Mesendoderm (in vitro differentiated cells): ENCODE measurements at regions not wholly inside any gene's neighbourhood (a gene's known extent, or its start where the extent isn't known, plus 50 kb on each side); places are given as distances from the start of the nearest gene placed in this dataset.

Experiments
- DNase-seq: peaks from one replicate; pipeline ENCODE4 v3.0.0; 2013
- H2AK5ac ChIP-seq: 2 replicates; pipeline ENCODE4 v1.6.1; 2013; ENCODE audit warnings: low read length, inconsistent platforms
- H2BK120ac ChIP-seq: 2 replicates; pipeline ENCODE4 v1.6.1; 2013; ENCODE audit warnings: low read depth, mild to moderate bottlenecking, low read length, moderate library complexity, mixed read lengths
- H2BK15ac ChIP-seq: replicated peaks from 2 replicates; pipeline ENCODE4 v1.6.1; 2013; ENCODE audit warnings: low read depth, mild to moderate bottlenecking, moderate library complexity
- H2BK5ac ChIP-seq: 2 replicates; pipeline ENCODE4 v1.6.1; 2013; ENCODE audit warnings: low read length, inconsistent platforms
- H3K18ac ChIP-seq: 2 replicates; pipeline ENCODE4 v1.6.1; 2013; ENCODE audit warnings: mild to moderate bottlenecking, low read length, mixed read lengths
- H3K23ac ChIP-seq: one replicate; pipeline ENCODE4 v1.6.1; 2013; ENCODE audit warnings: low read length
- H3K27ac ChIP-seq: 2 replicates; pipeline ENCODE4 v1.5.1; 2013; ENCODE audit warnings: low read depth, mild to moderate bottlenecking, inconsistent platforms, low read length, moderate library complexity
- H3K27me3 ChIP-seq: 2 replicates; pipeline ENCODE4 v1.6.1; 2013; ENCODE audit warnings: low read length, control low read depth, mild to moderate bottlenecking, inconsistent platforms; ENCODE audit not compliant: insufficient read depth, poor library complexity
- H3K36me3 ChIP-seq: 2 replicates; pipeline ENCODE4 v1.6.1; 2013; ENCODE audit warnings: low read length, inconsistent platforms; ENCODE audit not compliant: control insufficient read depth, insufficient read depth
- H3K4ac ChIP-seq: one replicate; pipeline ENCODE4 v1.6.1; 2013; ENCODE audit warnings: low read depth, mild to moderate bottlenecking, low read length, moderate library complexity
- H3K4me1 ChIP-seq: 2 replicates; pipeline ENCODE4 v1.6.1; 2013; ENCODE audit warnings: low read depth, low read length, inconsistent platforms; ENCODE audit not compliant: control insufficient read depth
- H3K4me2 ChIP-seq: 2 replicates; pipeline ENCODE4 v1.6.1; 2013; ENCODE audit warnings: low read length
- H3K4me3 ChIP-seq: 2 replicates; pipeline ENCODE4 v1.5.1; 2013; ENCODE audit warnings: mild to moderate bottlenecking, low read length
- H3K56ac ChIP-seq: one replicate; pipeline ENCODE4 v1.6.1; 2013; ENCODE audit warnings: low read length
- H3K79me1 ChIP-seq: 2 replicates; pipeline ENCODE4 v1.6.1; 2013; ENCODE audit warnings: low read length, inconsistent platforms
- H3K79me2 ChIP-seq: 2 replicates; pipeline ENCODE4 v1.6.1; 2013; ENCODE audit warnings: mild to moderate bottlenecking, low read length; ENCODE audit not compliant: control insufficient read depth, insufficient read depth
- H3K9ac ChIP-seq: 2 replicates; pipeline ENCODE4 v1.6.1; 2013; ENCODE audit warnings: low read length, inconsistent platforms
- H4K5ac ChIP-seq: one replicate; pipeline ENCODE4 v1.6.1; 2013; ENCODE audit warnings: low read length
- H4K8ac ChIP-seq: one replicate; pipeline ENCODE4 v1.6.1; 2013; ENCODE audit warnings: low read depth, mild to moderate bottlenecking, control low read depth, low read length, moderate library complexity
- WGBS: extraction: QIAGEN DNeasy Blood & Tissue Kit; methylation state at CpG from one replicate; pipeline ENCODE4 v1.1.7; 2013; ENCODE audit warnings: low lambda C conversion rate, missing lambda C conversion rate; ENCODE audit not compliant: insufficient coverage; ENCODE audit errors: extremely low coverage; 5-methylcytosine and 5-hydroxymethylcytosine counted together

DNA sequence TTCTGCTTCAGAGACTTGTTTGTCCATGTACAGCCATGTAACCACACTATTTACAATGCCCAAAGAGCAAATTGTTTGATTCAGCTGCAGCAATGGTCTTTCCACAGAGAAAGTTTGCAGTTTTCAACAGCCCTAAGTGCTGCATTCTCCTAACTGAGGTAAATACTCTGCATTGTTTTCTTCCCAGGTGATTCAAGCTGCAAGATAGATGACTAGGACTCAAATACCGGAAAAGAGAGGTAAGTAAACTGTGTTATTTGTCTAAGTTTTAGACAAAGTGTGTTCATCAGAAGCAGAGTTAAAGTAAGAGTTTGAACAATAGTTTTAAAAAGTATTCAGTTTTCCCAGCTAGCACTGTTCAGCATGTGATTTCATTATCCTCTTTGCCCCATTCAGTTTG, 1046.7 kb upstream of the C9orf72 start:
- Histone ChIP-seq H3K27me3 (no peaks in the 10 kb centered on the region), H3K4me1 (no peaks in the 10 kb centered on the region), H3K18ac (no peak overlapping the region), H2BK5ac (no peak overlapping the region), H3K36me3 (no peaks in the 10 kb centered on the region), H3K23ac (no peak overlapping the region), H3K9ac (no peak overlapping the region), H2BK120ac (no peak overlapping the region), H3K4me2 (no peak overlapping the region), H3K27ac (no peak overlapping the region), H3K4ac (no peak overlapping the region), H3K79me2 (no peaks in the 10 kb centered on the region), H3K4me3 (no peak overlapping the region), H4K5ac (no peak overlapping the region), H3K56ac (no peak overlapping the region), H2BK15ac (no peak overlapping the region), H2AK5ac (no peak overlapping the region), H4K8ac (no peak overlapping the region), H3K79me1 (no peaks in the 10 kb centered on the region)
- WGBS, result no CpG with 5 or more reads among the region's 1 CpG
- no peak for DNase-seq

DNA sequence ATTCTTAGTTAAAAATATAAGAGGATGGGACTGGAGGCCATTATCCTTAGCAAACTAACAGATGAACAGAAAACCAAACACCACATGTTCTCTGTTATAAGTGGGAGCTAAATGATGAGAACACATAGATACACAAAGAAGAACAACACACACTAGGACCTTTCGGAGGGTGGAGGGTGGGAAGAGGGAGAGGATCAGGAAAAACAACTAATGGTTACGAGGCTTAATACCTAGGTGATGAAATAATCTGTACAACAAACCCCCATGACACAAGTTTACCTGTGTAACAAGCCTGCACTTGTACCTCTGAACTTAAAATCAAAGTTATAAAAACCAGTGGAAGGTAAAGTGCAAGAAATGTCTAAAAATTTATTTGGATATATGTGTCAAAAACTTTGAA, 1047.4 kb upstream of the C9orf72 start:
- Histone ChIP-seq H2BK15ac (no peak overlapping the region), H3K4me2 (no peak overlapping the region), H3K27ac (no peak overlapping the region), H2AK5ac (no peak overlapping the region), H3K56ac (no peak overlapping the region), H3K9ac (no peak overlapping the region), H4K8ac (no peak overlapping the region), H2BK5ac (no peak overlapping the region), H3K4me1 (no peaks in the 10 kb centered on the region), H3K36me3 (no peaks in the 10 kb centered on the region), H2BK120ac (no peak overlapping the region), H3K4ac (no peak overlapping the region), H3K23ac (no peak overlapping the region), H3K79me2 (no peaks in the 10 kb centered on the region), H3K79me1 (no peaks in the 10 kb centered on the region), H3K27me3 (no peaks in the 10 kb centered on the region), H3K18ac (no peak overlapping the region), H4K5ac (no peak overlapping the region), H3K4me3 (no peak overlapping the region)
- no CpG with 5 or more reads among the region's 2 CpGs for WGBS
- DNase-seq, result no peak

DNA sequence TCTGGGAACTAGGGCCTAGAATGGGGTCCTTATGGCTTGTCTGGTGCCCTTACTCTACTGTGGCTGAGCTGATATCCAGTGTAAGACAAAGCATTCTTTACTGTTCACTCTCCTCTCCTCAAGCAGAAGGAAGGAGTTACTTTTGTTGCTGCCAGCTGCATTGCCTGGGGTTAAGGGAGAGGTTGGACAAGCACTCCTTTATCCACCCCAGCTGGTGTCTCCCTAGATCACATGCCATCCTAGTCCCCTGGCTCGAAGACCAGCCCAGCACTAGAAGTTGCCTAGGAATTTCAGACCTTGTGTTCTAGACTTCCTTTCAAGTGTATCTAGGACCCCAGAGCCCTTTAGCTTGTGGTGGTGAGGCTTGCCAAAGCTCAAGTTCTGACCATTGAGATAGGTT, 1051.5 kb upstream of the C9orf72 start:
- Histone ChIP-seq H3K23ac (no peak overlapping the region), H4K8ac (no peak overlapping the region), H3K4ac (no peak overlapping the region), H2BK15ac (no peak overlapping the region), H3K56ac (no peak overlapping the region), H4K5ac (no peak overlapping the region), H3K9ac (no peak overlapping the region), H2AK5ac (no peak overlapping the region), H3K27ac (no peak overlapping the region), H3K4me3 (no peak overlapping the region), H3K4me2 (no peak overlapping the region), H3K79me2 (no peaks in the 10 kb centered on the region), H3K79me1 (no peaks in the 10 kb centered on the region), H2BK5ac (no peak overlapping the region), H2BK120ac (no peak overlapping the region), H3K18ac (no peak overlapping the region), H3K36me3 (no peaks in the 10 kb centered on the region), H3K4me1 (no peaks in the 10 kb centered on the region), H3K27me3 (no peaks in the 10 kb centered on the region)
- no CpG with 5 or more reads among the region's 1 CpG for WGBS
- no peak for DNase-seq

DNA sequence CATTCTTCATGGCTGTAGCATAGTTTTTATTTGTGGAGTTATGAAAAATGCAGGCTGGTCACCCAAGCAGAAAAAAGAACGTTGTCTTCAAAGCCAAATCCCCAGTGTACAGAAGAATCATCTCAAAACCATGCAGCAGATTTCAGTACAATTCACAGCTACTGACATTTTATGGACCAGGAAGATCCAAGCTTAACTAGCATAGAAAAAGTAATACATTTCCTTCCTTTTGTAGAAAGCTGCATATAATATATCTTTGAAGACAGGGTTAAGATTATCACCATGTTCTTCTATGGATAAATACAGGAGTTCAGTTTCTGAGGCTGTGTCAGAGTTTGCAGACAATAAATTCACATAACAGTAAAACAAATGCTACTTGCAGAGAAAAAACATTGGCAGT, 1054.8 kb upstream of the C9orf72 start:
- no peak overlapping the region for H4K5ac ChIP-seq
- no peaks in the 10 kb centered on the region for H3K79me1 ChIP-seq
- no peak overlapping the region for H3K4me3 ChIP-seq
- no peak overlapping the region for H2AK5ac ChIP-seq
- no peak overlapping the region for H3K9ac ChIP-seq
- H2BK5ac ChIP-seq, result no peak overlapping the region
- no peak overlapping the region for H3K27ac ChIP-seq
- no peak overlapping the region for H2BK120ac ChIP-seq
- H3K36me3 ChIP-seq, result no peaks in the 10 kb centered on the region
- H3K27me3 ChIP-seq, result no peaks in the 10 kb centered on the region
- H3K4ac ChIP-seq, result no peak overlapping the region
- H3K4me1 ChIP-seq, result no peaks in the 10 kb centered on the region
- no peaks in the 10 kb centered on the region for H3K79me2 ChIP-seq
- H3K18ac ChIP-seq, result no peak overlapping the region
- WGBS, result no CpG with 5 or more reads among the region's 1 CpG
- DNase-seq, result no peak
- no peak overlapping the region for H2BK15ac ChIP-seq
- no peak overlapping the region for H3K56ac ChIP-seq
- no peak overlapping the region for H3K4me2 ChIP-seq
- no peak overlapping the region for H3K23ac ChIP-seq
- no peak overlapping the region for H4K8ac ChIP-seq

DNA sequence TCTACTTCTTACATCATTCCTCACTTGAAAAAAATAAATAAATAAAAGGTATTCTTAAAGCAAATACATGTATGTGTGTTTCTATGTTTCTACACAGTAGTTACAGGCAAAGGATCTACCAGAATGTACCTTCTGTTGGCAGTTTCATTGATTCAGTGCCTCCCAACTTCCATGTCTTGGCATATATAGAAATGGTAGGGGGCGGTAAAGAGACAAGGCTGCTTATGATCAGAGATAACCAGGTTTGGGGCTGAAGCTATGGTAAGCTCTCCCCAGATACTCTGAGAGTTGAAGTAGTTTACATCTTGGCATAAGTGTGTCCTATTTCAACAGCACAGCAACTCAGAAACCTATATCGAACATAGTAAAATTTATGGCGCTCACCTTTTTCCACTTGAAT, 1075.4 kb upstream of the C9orf72 start:
- no peaks in the 10 kb centered on the region for H3K79me1 ChIP-seq
- H4K8ac ChIP-seq, result no peak overlapping the region
- H3K79me2 ChIP-seq, result no peaks in the 10 kb centered on the region
- no CpG with 5 or more reads among the region's 3 CpGs for WGBS
- H3K27ac ChIP-seq, result no peak overlapping the region
- H4K5ac ChIP-seq, result no peak overlapping the region
- no peak overlapping the region for H2BK15ac ChIP-seq
- no peak overlapping the region for H3K23ac ChIP-seq
- peak; percentile 71 for DNase-seq
- H3K4me3 ChIP-seq, result no peak overlapping the region
- no peaks in the 10 kb centered on the region for H3K36me3 ChIP-seq
- H3K9ac ChIP-seq, result no peak overlapping the region
- no peak overlapping the region for H3K4ac ChIP-seq
- peaks cover 2% of the 10 kb centered on the region for H3K4me1 ChIP-seq
- H3K56ac ChIP-seq, result no peak overlapping the region
- H2BK120ac ChIP-seq, result no peak overlapping the region
- H2AK5ac ChIP-seq, result no peak overlapping the region
- no peak overlapping the region for H3K18ac ChIP-seq
- H2BK5ac ChIP-seq, result no peak overlapping the region
- H3K4me2 ChIP-seq, result no peak overlapping the region
- H3K27me3 ChIP-seq, result no peaks in the 10 kb centered on the region

DNA sequence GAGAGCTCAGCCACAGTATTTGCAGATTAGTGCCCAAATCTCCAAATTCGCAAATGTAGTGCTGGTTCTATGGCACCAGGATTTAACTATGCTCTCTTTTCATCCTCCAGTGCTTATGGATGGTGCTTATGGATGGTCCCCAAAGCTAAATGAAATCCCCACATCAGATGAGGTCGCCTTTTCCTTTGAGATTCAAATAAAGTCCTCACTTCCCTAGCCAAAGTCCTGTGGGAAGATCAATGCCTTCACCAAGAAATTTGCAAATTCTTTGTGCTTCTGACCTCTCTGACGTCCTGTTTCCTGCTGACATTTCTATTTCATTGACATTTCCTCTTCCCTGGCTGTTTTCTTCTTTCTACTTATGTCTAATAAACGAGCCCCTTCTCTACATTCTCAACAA, 1077.0 kb upstream of the C9orf72 start:
- Histone ChIP-seq H3K9ac (no peak overlapping the region), H4K5ac (no peak overlapping the region), H3K4me3 (no peak overlapping the region), H3K36me3 (no peaks in the 10 kb centered on the region), H3K18ac (no peak overlapping the region), H2BK5ac (no peak overlapping the region), H3K4me1 (peaks cover 2% of the 10 kb centered on the region), H3K56ac (no peak overlapping the region), H3K79me1 (no peaks in the 10 kb centered on the region), H2BK120ac (no peak overlapping the region), H3K4ac (no peak overlapping the region), H3K23ac (no peak overlapping the region), H3K79me2 (no peaks in the 10 kb centered on the region), H3K4me2 (no peak overlapping the region), H2BK15ac (no peak overlapping the region), H3K27me3 (no peaks in the 10 kb centered on the region), H2AK5ac (no peak overlapping the region), H4K8ac (no peak overlapping the region), H3K27ac (no peak overlapping the region)
- DNase-seq, result peak; percentile 10
- WGBS, result no CpG with 5 or more reads among the region's 4 CpGs
